GM13976 (cell line): ENCODE measurements at regions not wholly inside any gene's neighbourhood (a gene's known extent, or its start where the extent isn't known, plus 50 kb on each side); places are given as distances from the start of the nearest gene placed in this dataset.

ENCODE experiments used
- DNase-seq: peaks from one replicate; pipeline ENCODE4 v3.0.0; 2012; ENCODE audit warnings: low spot score
- in situ Hi-C: fragments of 300-500 bp; cut with MboI; formaldehyde crosslinking; loops from one replicate; pipeline ENCODE4 v1.12.0; 2022; ENCODE audit warnings: low sequenced_read_pairs, mixed read lengths, inconsistent platforms; ENCODE audit not compliant: unreplicated experiment
- TF ChIP-seq, protein P1 (sequence below): IDR thresholded peaks from 2 replicates; pipeline ENCODE4 v1.5.1; 2012; ENCODE audit warnings: borderline replicate concordance, mild to moderate bottlenecking; ENCODE audit not compliant: insufficient read depth; ENCODE audit errors: extremely low read depth, missing control alignments, control extremely low read depth

DNA sequence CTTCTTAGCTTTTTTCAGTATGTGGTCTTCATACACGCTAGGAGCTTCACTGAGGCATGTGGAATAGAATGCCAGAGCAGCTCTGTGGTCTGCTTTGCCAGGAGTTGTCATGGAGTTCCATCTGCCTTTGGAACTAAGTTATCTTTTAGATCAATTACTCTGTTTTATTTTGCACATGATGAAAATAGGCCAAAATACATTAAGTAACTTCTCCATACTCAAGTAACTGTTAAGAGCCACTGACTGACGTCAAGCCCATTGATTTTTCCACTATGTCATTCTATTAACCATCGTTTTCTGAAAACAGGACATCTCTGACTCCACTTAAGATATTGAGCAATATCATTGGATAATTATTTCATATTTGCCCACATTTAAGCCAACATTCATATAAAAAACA, 415.1 kb upstream of the MAD2L1 start:
- TF ChIP-seq, protein P1, sequence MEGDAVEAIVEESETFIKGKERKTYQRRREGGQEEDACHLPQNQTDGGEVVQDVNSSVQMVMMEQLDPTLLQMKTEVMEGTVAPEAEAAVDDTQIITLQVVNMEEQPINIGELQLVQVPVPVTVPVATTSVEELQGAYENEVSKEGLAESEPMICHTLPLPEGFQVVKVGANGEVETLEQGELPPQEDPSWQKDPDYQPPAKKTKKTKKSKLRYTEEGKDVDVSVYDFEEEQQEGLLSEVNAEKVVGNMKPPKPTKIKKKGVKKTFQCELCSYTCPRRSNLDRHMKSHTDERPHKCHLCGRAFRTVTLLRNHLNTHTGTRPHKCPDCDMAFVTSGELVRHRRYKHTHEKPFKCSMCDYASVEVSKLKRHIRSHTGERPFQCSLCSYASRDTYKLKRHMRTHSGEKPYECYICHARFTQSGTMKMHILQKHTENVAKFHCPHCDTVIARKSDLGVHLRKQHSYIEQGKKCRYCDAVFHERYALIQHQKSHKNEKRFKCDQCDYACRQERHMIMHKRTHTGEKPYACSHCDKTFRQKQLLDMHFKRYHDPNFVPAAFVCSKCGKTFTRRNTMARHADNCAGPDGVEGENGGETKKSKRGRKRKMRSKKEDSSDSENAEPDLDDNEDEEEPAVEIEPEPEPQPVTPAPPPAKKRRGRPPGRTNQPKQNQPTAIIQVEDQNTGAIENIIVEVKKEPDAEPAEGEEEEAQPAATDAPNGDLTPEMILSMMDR = no peak

DNA sequence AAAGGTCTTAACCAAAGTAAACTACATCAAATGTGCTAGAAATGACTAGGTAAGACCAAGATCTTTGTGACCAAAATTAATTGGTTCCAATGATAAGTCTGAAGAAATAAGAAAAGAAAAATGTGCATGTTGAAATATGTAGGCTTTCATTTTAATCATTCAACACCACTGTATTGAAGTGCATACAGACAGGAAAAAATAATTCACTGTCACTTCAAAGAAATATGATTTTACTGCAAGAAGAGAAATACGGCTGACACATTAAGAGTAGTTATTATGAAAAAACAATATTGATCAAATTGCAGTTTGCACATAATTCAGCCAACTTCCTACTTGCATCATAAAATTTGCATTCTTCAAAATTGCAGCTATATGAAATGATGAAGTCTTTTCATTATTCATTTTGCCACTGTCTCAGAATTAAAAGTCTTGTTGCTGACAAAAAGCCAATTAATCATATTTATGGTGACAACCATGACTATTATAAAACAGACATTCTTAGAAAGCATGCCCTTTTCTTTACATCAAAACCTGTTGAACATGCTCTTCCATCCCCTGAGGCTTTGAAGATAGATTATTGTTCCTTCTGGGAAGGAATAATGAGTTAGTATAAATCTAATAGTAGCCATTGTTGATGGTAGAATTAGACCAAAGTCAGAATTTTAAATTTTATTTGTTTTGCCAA, 405.9 kb upstream of the MAD2L1 start:
- in situ Hi-C loops = no loop called here
- no peak for DNase-seq

More for the DNA sequence above, 415.1 kb upstream of the MAD2L1 start:
- DNase-seq = no peak
- in situ Hi-C loops = no loop called here

DNA sequence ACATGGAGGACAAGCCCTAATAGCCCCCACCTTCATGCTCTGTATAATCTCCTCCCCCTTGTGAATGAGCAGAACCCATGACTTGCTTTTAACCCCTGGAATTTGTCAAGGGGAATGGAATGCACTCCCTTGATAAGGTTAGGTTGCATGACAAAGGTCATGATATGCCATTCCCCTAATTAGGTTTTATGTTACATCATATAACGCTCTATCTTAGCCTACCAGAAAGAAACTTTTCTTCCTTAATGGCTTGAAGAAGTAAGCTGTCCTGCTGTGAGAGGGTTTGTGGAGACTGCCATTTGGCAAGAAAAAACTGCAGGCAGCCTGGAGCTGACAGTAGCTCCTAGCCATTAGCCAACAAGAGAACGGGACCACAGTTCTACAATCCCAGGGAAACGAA, 399.8 kb upstream of the MAD2L1 start:
- TF ChIP-seq, protein P1 = no peak
- DNase-seq = no peak
- in situ Hi-C loops = no loop called here

More for the DNA sequence above, 405.9 kb upstream of the MAD2L1 start:
- TF ChIP-seq, protein P1 = no peak

DNA sequence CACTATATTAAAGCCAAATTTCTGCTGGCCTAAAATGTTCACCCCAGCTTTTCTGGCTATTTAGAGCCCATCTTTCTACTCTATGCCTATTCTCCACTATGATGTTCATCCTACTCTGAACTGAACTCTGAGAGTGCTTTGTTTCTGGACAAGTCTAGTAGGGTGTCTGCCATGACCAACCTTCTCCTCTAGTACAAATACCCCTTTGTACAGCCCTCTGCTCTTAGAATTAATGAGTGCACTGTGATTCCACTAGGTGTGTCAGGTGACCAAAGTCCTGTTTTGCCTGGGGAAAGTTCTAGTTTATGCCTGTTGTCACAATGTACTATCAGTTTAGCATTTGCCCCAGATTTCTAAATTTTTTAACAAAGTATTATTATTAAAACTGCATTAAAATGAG, 388.1 kb upstream of the MAD2L1 start:
- in situ Hi-C loops = no loop called here

DNA sequence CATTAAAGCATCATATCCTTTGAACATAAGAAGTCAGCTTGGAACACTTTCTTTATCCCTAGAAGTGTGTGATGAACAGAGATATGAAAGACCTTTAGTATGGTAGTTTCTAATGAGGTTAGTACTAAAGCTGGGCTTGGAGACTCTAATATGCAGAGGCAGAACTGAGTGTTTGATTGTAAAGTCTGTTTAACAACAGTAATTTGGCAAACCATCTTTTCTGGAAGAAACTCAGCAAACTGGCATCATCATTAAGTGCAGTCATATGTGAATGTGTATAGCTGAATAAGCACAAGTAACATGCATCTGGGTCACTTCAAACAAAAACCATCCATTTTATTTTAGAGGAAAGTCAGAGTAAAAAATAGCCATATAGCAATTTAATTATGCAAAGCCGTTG, 385.9 kb upstream of the MAD2L1 start:
- in situ Hi-C loops = no loop called here
- DNase-seq = no peak
- TF ChIP-seq, protein P1 = no peak

More for the DNA sequence above, 388.1 kb upstream of the MAD2L1 start:
- TF ChIP-seq, protein P1 = no peak
- DNase-seq = no peak

DNA sequence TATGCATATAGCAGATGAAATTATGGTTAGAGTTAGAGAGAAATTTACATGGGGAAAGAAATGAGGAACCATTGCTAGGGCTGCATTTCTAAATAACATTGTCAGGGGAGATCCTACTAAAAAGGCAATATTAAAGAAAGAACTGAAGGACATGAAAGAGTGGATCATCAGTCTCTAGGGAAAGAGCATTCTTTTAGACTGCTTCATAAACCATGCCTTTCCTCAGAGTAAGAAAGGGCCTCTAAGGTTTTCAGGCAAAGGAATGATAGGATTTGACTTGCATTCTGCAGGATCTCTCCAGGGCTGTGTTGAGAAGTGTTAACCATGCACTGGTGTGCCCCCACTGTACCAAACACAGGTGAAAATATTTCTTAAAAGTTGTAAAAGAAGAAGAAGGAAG, 385.4 kb upstream of the MAD2L1 start:
- TF ChIP-seq, protein P1 = no peak
- in situ Hi-C loops = no loop called here
- no peak for DNase-seq

DNA sequence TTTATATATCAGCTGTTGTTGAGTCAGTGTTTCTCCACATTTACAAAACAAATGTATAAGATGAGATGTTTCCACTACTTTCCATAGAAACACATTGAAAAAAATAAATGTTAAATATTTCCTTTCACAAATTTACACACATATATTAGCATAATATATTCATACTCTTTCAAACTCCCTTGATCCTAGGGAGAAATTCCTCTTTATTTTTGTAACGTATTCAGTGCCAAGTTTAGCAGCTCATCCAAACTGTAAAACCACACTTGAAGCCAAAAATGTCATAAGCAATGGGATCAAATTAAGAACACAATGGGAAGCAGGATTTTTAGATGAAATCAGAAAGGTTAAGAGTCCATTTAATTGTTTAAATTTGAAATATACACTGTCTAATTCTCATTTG, 381.1 kb upstream of the MAD2L1 start:
- in situ Hi-C loops = no loop called here
- no peak for DNase-seq
- TF ChIP-seq, protein P1 = no peak
